ENCODE measurements at regions not wholly inside any gene's neighbourhood (a gene's known extent, or its start where the extent isn't known, plus 50 kb on each side); places are given as distances from the start of the nearest gene placed in this dataset.

DNA sequence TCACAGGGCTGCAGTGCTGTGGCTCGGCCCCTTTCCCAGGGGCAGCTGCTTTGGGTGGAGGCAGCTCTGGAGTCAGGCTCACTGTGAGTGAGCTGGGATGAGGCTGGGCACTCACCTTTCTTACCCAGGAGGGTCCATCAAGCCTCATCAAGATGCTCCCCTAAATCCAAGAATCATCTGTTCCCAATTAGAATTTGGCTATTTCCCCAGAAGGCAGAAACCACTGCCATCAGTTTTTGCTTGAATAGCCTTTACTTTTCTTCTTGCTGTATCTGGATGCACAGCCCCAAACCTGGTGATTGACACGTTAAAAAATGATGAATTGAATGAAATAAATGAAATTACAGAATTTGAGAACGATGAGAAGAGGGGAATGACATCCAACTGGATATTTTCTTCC is 74.3 kb upstream of the LYZL1 start:
- ChIA-PET CTCF (interaction anchor here (1.5 kb wide), 1 partner anchor 27 kb away, joined by 3 read pairs; no protein-coding TSS in a partner anchor), POLR2A (no interaction called here)
- H3K4me3 ChIP-seq (ENCODE audit: low read depth, low read length), result no peak overlapping the region
- peaks cover 2% of the 10 kb centered on the region for H3K27me3 ChIP-seq (ENCODE audit: control insufficient read depth, insufficient read depth, low read length)
- no peaks in the 10 kb centered on the region for H3K36me3 ChIP-seq (ENCODE audit: control insufficient read depth, insufficient read depth, low read length)
- DNase-seq (ENCODE audit: low read depth), result no peak
- no peak for TF ChIP-seq CTCF (IDR thresholded peaks at IDR 0.05; ENCODE audit: insufficient read depth, low read depth, low read length)

GRCh38 chr10:29217292-29217738 is 71.6 kb upstream of the LYZL1 start:
- H3K27me3 ChIP-seq (ENCODE audit: control insufficient read depth, insufficient read depth, low read length), result peaks cover 11% of the 10 kb centered on the region
- ChIA-PET CTCF (interaction anchor here (1.0 kb wide), 1 partner anchor 11 kb away, joined by 3 read pairs; no protein-coding TSS in a partner anchor), POLR2A (interaction anchor here (0.7 kb wide), 1 partner anchor 435 kb away, joined by 3 read pairs; no protein-coding TSS in a partner anchor)
- no peak for TF ChIP-seq CTCF (IDR thresholded peaks at IDR 0.05; ENCODE audit: insufficient read depth, low read depth, low read length)
- no peaks in the 10 kb centered on the region for H3K36me3 ChIP-seq (ENCODE audit: control insufficient read depth, insufficient read depth, low read length)
- no peak for DNase-seq (ENCODE audit: low read depth)
- no peak overlapping the region for H3K4me3 ChIP-seq (ENCODE audit: low read depth, low read length)

DNA sequence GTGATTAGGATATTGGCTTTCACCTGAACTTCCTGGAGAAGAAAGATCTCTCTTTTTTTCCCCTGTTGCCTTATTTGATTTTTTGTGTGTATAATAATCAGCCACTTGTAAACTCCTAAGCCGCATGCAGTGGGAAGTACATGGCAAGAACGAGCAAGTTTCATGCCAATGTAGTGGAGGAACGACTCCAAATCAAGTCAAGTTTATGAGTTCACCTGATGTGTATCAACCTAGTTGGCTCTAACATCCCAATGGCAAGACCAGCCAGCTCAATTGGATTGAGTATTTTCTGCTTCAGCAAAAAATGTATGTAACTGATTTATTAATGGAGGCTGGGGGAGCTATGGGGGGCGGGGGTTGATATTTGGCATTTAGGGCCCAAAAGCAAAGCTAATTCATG is 65.5 kb upstream of the LYZL1 start:
- TF ChIP-seq CTCF (IDR thresholded peaks at IDR 0.05; ENCODE audit: insufficient read depth, low read depth, low read length), result no peak
- POLR2A ChIA-PET, result no interaction called here
- Histone ChIP-seq H3K27me3 (ENCODE audit: control insufficient read depth, insufficient read depth, low read length) (peaks cover 21% of the 10 kb centered on the region), H3K4me3 (ENCODE audit: low read depth, low read length) (no peak overlapping the region), H3K36me3 (ENCODE audit: control insufficient read depth, insufficient read depth, low read length) (no peaks in the 10 kb centered on the region)
- CTCF ChIA-PET, result no interaction called here
- no peak for DNase-seq (ENCODE audit: low read depth)

DNA sequence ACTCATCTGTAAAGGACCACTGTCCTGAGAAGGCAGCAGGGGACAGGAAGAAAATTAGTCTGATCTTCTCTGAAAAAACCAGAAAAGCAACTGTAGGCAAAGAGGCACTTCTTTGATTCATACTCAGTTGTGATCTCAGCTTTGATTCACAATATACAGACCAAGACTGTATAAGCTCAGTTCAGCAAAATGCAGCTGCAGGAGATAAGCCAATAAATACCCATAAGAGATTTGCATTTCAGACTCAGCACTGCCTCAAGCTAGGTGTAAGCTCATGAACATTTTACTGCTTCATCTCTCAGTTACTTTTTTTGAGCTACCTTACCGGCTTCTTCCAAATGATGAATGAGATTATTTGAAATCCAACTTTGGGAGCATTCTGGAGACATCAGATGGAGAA is 64.2 kb upstream of the LYZL1 start:
- DNase-seq (ENCODE audit: low read depth), result no peak
- TF ChIP-seq CTCF (IDR thresholded peaks at IDR 0.05; ENCODE audit: insufficient read depth, low read depth, low read length), result no peak
- H3K36me3 ChIP-seq (ENCODE audit: control insufficient read depth, insufficient read depth, low read length), result no peaks in the 10 kb centered on the region
- H3K4me3 ChIP-seq (ENCODE audit: low read depth, low read length), result no peak overlapping the region
- CTCF ChIA-PET, result interaction anchor here (0.7 to 1.0 kb wide), 3 partner anchors 34 to 93 kb away, joined by 3 read pairs; no protein-coding TSS in a partner anchor
- POLR2A ChIA-PET, result no interaction called here
- H3K27me3 ChIP-seq (ENCODE audit: control insufficient read depth, insufficient read depth, low read length), result peaks cover 28% of the 10 kb centered on the region

DNA sequence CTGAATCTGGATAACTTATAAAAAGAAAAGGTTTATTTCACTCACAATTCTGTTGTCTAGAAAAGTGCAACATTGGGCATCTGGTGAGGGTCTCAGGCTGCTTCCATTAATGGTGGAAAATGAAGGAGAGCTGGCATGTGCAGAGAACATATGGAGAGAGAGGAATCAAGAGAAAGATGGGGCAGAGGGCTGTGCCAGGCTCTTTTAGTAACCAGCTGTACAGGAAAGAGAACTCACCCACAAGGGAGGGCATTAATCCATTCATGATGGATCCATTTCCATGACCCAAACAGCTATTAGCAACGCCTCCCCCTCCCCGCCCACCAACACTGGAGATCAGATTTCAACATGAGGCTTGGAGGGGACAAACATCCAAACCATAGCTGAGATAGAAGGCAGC is 61.7 kb upstream of the LYZL1 start:
- no peak for TF ChIP-seq CTCF (IDR thresholded peaks at IDR 0.05; ENCODE audit: insufficient read depth, low read depth, low read length)
- ChIA-PET CTCF (interaction anchor here (1.2 to 1.3 kb wide), 2 partner anchors 9 to 12 kb away, joined by 3 to 4 read pairs; no protein-coding TSS in a partner anchor), POLR2A (no interaction called here)
- DNase-seq (ENCODE audit: low read depth), result no peak
- no peak overlapping the region for H3K4me3 ChIP-seq (ENCODE audit: low read depth, low read length)
- no peaks in the 10 kb centered on the region for H3K36me3 ChIP-seq (ENCODE audit: control insufficient read depth, insufficient read depth, low read length)
- H3K27me3 ChIP-seq (ENCODE audit: control insufficient read depth, insufficient read depth, low read length), result peaks cover 22% of the 10 kb centered on the region; the same call in 1 of the 2 replicates

Data from BJ (cell line).